Colon (tissue), 2 donors: ENCODE measurements at regions not wholly inside any gene's neighbourhood (a gene's known extent, or its start where the extent isn't known, plus 50 kb on each side); places are given as distances from the start of the nearest gene placed in this dataset.
"Not testable (repeated sequence)": the region's sequence is repeated elsewhere in the genome, so short reads cannot be mapped to it uniquely, and the experiment has no call there.

Experiments
- FAIRE-seq: peaks from 2 replicates; lab custom pipeline; 2012; peaks lifted over from hg19 to GRCh38; lab: Jason Lieb, UNC
- donor health status: control.
- donor health status: control.

DNA sequence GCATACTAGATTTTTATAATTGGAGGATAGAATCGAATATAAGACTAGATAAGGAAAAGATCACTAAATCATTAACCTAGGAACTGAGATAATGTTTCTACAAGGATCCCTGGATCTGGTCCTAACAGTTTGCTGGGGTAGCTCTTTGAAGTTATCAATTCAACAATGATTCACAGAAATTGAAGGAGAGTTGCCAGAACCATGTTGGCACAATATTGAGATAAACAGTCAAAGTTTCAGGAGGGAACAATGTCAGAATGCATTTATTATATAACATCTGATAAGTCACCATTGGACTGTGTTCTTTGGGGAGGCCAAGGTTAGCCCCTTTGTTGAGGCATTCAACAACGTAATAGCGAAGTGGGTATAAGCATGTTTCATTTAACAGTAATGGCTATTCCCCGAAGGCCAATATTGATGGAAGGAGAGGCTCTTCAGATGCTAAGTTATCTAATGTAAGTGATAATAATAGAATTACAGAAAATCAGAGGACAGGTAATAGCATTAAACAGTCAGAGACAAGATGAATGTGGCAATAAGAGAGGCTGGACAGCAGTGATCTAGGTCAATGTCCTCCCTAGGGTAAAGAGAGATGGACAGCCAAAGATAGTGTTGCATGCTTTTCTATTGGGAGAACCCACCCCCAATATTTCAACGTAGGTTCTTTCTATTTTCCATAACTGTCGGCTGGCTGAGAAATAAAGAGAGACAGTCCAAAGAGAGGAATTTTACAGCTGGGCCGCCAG, 604.8 kb upstream of the GYPC start:
- no peak for FAIRE-seq

DNA sequence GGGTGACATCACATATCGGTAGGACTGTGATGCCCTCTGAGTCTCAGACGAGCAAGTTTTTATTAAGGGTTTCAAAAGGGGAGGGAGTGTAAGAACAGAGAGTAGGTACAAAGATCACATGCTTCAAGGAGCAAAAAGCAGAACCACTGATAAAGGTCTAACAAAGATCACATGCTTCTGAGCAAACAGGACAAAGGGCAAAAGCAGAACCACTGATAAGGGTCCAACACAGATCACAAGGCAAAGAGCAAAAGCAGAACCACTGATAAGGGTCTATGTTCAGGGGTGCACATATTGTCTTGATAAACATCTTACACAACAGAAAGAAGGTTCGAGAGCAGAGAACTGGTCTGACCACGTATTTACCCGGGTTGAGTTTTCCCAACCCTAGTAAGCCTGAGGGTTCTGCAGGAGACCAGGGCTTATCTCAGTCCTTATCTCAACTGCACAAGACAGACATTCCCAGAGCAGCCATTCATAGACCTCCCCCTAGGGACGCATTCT, 604.2 kb upstream of the GYPC start:
- FAIRE-seq, result not testable (repeated sequence)

DNA sequence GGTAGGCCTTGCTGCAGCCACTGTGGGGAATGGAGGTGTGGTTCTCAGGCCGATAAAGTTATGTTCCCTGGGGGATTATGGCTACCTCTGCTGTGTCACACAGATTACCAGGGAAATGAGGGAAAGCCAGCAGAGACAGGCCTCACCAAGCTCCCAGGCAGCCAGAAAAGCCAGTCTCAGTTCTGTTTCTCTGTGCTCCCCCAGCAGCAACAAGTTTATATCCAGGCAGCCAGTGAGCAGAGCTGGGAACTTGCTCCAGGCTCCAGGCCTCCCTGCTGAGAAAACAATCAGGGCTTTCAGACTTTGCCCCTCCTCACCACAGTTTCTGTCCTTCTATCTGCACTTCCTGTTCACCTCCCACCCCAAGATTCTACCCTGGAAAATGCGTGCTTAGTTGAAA, 596.6 kb upstream of the GYPC start:
- no peak for FAIRE-seq

GRCh38 chr2:126085011-126085795, 570.8 kb upstream of the GYPC start:
- FAIRE-seq, result no peak

- no peak for FAIRE-seq
Observed at GRCh38 chr2:126100962-126101361, 555.0 kb upstream of the GYPC start.

DNA sequence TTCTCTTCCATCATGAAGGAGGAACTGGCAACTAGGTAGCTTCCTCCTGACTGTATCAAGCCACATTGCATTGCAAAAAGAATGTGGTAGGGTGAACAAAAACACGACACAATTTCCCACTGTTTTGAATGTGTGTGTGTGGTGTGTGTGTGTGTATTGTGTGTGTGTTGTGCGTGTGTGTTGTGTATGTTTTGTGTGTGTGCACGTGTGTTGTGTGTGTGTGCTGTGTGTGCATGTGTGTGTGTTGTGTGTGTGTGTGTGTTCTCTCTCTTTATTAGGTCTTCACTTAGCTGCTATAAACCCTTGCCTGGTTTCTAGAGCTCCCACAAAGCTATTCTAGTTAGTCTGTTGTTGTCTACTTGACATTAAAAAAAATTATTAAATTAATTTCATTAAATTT, 550.0 kb upstream of the GYPC start:
- FAIRE-seq, result no peak

DNA sequence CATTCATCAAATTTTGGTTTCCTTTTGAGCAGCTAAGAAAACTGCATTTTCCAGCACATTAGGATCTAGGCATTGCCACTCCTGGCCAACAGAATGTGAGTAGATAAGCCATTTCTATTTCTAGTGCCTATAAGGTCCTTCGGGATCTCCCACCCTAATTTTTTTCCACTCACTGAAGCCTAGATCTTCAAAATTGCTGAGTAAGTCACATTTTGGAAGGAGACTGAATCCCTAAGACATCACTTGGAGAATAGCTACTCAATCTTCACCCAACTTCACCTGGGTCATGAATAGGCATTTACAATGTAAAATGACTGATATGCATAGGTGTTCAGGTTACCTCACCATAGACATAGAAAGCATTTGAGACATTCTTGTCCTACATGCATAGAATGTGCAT, 548.1 kb upstream of the GYPC start:
- no peak for FAIRE-seq

- FAIRE-seq, result no peak
Observed at GRCh38 chr2:126115975-126116374, 540.0 kb upstream of the GYPC start.

DNA sequence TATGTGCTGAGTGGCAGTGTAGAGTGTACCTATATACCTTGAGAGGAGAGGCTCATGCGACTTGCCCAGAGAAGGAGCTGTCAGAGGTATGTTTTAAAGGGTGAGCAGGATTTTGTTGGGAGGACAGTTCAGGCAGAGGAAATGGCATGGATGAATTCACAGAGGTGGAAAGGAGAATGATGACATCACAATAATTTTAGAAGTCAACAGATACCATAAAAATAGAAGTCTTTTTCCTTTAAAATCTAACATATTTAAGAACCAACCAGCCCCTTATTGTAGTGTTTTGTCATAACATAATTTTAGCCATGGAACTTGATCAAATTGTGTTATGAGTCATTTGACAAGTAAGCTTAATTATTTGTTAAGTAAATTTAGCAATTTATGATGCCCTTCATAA, 538.1 kb upstream of the GYPC start:
- no peak for FAIRE-seq

GRCh38 chr2:126145752-126146151, 510.2 kb upstream of the GYPC start:
- FAIRE-seq, result no peak

DNA sequence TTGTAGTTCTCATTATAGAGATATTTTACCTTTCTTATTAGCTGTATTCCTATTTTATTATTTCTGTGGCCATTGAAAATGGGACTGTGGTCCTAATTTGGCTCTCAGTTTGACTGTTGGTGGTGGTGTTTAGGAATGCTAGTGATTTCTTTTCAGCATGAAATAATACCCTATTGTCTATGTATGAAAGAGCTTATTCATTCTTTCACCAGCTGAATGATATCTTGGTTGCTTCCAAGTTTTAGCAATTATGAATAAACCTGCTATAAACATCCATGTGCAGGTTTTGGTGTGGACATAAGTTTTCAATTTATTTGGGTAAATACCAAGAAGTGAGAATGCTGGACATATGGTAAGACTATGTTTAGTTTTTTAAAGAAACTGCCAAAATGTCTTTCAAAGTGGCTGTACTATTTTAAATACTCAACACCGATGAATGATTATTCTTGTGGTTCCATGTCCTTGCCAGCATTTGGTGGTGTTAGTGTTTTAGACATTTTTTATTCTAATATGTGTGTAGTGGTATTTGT, 501.6 kb upstream of the GYPC start:
- no peak for FAIRE-seq

DNA sequence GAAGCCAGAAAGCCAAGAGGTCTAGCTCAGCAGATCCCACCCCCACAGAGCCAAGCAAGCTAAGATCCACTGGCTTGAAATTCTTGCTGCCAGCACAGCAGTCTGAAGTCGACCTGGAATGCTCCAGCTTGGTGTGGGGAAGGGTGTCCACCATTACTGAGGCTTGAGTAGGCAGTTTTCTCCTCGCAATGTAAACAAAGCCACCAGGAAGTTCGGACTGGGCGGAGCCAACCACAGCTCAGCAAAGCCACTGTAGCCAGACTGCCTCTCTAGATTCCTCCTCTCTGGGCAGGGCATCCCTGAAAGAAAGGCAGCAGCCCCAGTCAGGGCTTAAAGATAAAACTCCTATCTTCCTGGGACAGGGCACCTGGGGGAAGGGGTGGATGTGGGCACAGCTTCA, 495.0 kb upstream of the GYPC start:
- not testable (repeated sequence) for FAIRE-seq

DNA sequence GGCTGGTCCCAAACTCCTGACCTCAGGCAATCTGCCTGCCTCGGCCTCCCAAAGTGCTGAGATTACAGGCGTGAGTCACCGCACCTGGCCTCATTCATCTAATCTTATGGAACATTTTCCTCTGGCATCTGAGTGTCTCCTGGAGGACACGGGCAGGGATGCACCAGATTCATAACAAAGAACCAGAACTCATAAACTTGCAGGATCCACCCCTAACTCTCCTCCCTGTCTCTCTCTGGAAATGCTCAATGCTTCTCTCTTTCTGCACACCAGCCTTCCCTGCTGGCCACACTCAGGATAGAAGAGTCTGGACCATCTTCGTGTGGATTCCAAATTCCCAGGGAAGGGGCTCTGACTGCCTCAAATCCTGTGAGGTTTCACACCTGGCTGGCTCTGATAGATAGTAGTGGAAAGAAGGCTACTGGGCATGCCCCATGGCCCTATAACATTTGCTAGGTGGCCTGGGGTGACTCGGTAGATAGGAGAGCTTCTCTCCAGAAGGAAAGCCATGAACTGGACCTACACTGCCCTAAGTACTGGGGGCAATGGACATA, 483.2 kb upstream of the GYPC start:
- FAIRE-seq, result no peak

- FAIRE-seq, result no peak
Observed at GRCh38 chr2:126175222-126175621, 480.7 kb upstream of the GYPC start.

- FAIRE-seq, result no peak
Observed at GRCh38 chr2:126177479-126177878, 478.5 kb upstream of the GYPC start.

- FAIRE-seq, result no peak
Observed at GRCh38 chr2:126187668-126188067, 468.3 kb upstream of the GYPC start.

DNA sequence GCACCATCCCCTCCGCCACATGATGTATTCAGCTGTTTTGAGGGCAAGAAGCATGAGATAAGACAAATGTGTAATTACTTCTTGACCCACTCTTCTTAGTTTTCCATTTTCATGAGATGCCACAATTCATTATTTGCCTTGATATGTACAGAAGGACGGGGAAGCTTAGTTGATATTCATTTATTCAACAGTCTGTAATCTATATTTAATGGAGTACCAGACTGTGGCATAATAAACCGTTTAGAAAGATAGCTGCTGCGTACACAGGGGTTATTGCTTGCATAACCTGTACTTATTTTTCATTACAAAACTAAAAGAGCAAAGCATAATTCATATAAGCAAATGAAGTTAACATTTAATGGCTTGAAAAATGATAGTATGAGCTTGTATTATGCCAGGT, 466.4 kb upstream of the GYPC start:
- FAIRE-seq, result no peak

- FAIRE-seq, result no peak
Observed at GRCh38 chr2:126200538-126200937, 455.4 kb upstream of the GYPC start.

DNA sequence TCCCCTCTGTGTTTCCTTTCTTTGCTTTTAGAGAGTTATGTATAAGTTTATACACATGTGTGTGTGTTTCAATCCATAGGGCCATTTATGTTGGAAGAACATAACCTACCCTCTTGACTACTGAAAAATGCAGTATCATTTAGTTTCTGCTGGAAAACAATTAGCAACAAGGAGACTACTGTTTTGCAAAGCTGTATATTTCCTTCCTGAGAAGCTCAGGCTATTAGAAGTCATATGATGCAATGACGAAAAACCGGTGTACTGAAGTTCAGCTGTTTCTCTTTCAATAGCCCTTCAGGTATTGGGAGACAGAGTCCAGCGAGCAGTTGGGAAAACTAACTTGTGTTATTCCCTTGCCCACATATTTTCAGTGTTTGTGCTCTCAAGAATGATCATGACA, 447.7 kb upstream of the GYPC start:
- FAIRE-seq, result no peak

- no peak for FAIRE-seq
Observed at GRCh38 chr2:126212735-126213134, 443.2 kb upstream of the GYPC start.

DNA sequence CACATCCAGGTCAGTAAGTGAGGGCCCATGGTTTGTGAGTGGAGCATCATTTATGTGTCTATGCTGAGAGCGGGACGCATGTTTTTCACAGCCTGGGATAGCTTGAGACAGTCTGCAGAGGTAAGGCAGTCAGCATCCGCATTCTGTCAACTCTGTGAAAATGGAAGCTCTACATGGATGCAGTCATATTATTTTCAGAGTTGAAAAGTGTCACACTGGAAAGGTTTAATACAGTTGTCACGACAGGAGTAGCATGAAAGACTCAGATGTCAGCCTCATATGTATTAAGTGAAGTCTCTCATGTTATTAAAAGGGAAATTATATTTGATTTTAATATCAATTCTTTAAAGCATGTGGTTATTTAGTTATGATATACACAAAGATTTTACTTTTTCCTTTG, 436.9 kb upstream of the GYPC start:
- FAIRE-seq, result no peak

DNA sequence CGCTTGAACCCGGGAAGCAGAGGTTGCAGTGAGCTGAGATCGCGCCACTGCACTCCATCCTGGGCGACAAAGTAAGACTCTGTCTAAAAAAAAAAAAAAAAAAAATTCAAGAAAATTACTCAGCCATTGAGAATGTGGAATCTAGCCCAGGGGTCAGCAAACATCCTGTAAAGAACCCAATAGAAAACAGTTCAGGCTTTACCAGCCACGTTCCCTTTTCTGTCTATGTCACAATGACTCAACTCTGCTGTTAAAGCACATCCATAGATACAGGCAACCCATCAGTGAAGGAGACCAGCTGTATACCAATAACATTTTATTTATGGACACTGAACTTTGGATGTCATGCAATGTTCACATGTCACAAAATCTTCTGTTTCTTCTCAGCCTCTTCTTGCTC, 435.6 kb upstream of the GYPC start:
- no peak for FAIRE-seq

DNA sequence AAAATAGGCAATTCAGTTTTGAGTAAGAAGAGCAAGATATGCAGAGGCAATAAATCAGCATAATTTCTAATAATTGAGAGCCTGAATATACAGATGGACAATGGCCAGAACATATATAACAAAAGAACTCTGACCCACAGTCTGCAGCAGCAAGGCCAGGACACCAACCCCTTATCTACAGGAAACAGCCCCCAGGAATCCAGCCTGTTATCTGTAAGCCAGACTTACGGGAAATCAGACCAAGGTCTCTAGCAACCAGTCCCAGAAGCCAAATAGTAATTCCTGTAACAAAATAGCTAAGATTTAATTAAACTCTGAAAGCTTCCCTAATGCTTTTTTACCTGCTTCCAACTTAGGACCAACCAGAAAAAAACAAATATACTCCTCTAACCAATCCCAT, 434.5 kb upstream of the GYPC start:
- no peak for FAIRE-seq
